ENCODE measurements at regions not wholly inside any gene's neighbourhood (a gene's known extent, or its start where the extent isn't known, plus 50 kb on each side); places are given as distances from the start of the nearest gene placed in this dataset.

DNA sequence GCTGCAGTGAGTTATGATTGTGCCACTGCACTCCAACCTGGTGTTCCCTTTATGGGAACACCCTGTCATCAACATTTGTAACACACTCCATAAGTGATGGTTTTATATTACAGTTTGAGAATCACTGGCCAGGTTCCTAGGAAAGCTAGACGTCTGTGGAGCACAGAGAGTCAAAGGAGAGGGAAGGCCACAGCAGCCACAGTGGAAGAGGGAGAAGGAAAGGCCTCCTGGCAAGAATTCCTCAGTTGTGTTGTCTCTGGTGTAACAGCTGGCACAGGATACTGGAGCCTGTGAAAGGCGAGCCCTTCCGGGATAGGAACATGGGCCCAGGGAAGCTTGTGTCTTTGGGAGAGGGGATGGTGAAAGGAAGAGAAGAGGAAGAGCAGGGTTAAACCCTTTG, 360.5 kb upstream of the PIK3C3 start:
- no peak overlapping the region for H2AFZ ChIP-seq (ENCODE audit: control insufficient read depth, low read depth, low read length)
- TF ChIP-seq LARP7 (IDR thresholded peaks at IDR 0.05) = no peak
- no peak for TF ChIP-seq NR2F1 (conservative IDR thresholded peaks at IDR 0.05)
- TF ChIP-seq RB1 (IDR thresholded peaks at IDR 0.05; ENCODE audit: borderline replicate concordance) = no peak
- TF ChIP-seq MLLT1 (IDR thresholded peaks at IDR 0.05) = no peak
- ATAC-seq (no peak), DNase-seq (ENCODE audit: low read depth, low spot score) (no peak), FAIRE-seq (no peak)
- no peaks in the 10 kb centered on the region for H3K9me3 ChIP-seq (replicated peaks; ENCODE audit: control insufficient read depth, insufficient read depth, low read length)
- H3K27me3 ChIP-seq (replicated peaks in 1 of 2; ENCODE audit: control insufficient read depth in 2 of 2, insufficient read depth in 2 of 2, low read length in 1 of 2) = no peaks in the 10 kb centered on the region
- RAD21 ChIA-PET (ENCODE audit: unreplicated experiment) = no interaction called here
- in situ Hi-C loops (cut with MboI) (no loop called here), intact Hi-C loops (cut with micrococcal nuclease; ENCODE audit: unreplicated experiment) (no loop called here)
- no peaks in the 10 kb centered on the region for H3K36me3 ChIP-seq (ENCODE audit: control insufficient read depth in 2 of 2, insufficient read depth in 2 of 2, low read length in 1 of 2)
- no peak overlapping the region for H3K4me2 ChIP-seq (ENCODE audit: control insufficient read depth, insufficient read depth)
- CTCF ChIA-PET = no interaction called here
- no peaks in the 10 kb centered on the region for H3K4me1 ChIP-seq (ENCODE audit: control insufficient read depth, insufficient read depth, low read length)
- no peak overlapping the region for H3K4me3 ChIP-seq
- 0% methylated on average over 3 of the region's 3 CpGs for WGBS (ENCODE audit: insufficient coverage, insufficient replicate concordance, low lambda C conversion rate, missing lambda C conversion rate)
- SMC1A ChIA-PET (ENCODE audit: uncharacterized antibody, unreplicated experiment) = no interaction called here
- H3K79me2 ChIP-seq (ENCODE audit: control insufficient read depth, insufficient read depth, low read length) = no peaks in the 10 kb centered on the region
- H4K20me1 ChIP-seq (ENCODE audit: control insufficient read depth, insufficient read depth) = no peaks in the 10 kb centered on the region
- POLR2A ChIA-PET = interaction anchor here (0.6 kb wide), 1 partner anchor 1476 kb away, joined by 9 read pairs; no protein-coding TSS in a partner anchor
- H3K27ac ChIP-seq (ENCODE audit: control insufficient read depth, insufficient read depth) = no peak overlapping the region
- no TSS peak for BruUV-seq (replicated peaks)
- no peak overlapping the region for H3K9ac ChIP-seq (ENCODE audit: control insufficient read depth, insufficient read depth, low read length)

DNA sequence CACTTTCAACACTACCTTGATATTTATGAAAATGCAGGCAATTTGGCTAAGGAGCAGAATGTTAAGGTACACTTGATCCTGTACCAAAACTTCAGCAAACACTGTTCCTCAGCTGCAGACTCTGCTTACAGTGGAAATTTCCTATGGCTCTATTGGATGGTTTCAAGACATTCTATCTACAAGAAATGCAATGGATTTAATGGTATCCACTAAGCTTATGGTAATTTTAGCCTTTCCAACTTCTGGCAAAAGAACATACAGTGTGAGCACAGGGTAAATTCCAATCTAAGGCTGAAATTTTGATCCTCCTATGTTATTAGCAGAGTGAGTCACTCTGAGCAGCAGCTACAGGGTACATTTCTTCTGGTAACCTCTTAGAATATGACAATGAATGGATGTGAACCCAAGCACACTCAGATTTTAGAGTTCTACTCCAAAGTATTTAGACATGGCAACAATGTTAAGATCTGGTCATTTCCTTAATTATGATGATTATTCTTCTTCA, 361.8 kb upstream of the PIK3C3 start:
- CTCF ChIA-PET = no interaction called here
- Histone ChIP-seq H4K20me1 (ENCODE audit: control insufficient read depth, insufficient read depth) (no peaks in the 10 kb centered on the region), H3K9me3 (replicated peaks; ENCODE audit: control insufficient read depth, insufficient read depth, low read length) (no peaks in the 10 kb centered on the region), H3K9ac (ENCODE audit: control insufficient read depth, insufficient read depth, low read length) (no peak overlapping the region), H3K27ac (ENCODE audit: control insufficient read depth, insufficient read depth) (no peak overlapping the region), H3K4me2 (ENCODE audit: control insufficient read depth, insufficient read depth) (no peak overlapping the region), H2AFZ (ENCODE audit: control insufficient read depth, low read depth, low read length) (no peak overlapping the region), H3K4me1 (ENCODE audit: control insufficient read depth, insufficient read depth, low read length) (no peaks in the 10 kb centered on the region), H3K4me3 (no peak overlapping the region), H3K36me3 (ENCODE audit: control insufficient read depth in 2 of 2, insufficient read depth in 2 of 2, low read length in 1 of 2) (no peaks in the 10 kb centered on the region), H3K79me2 (ENCODE audit: control insufficient read depth, insufficient read depth, low read length) (no peaks in the 10 kb centered on the region), H3K27me3 (replicated peaks in 1 of 2; ENCODE audit: control insufficient read depth in 2 of 2, insufficient read depth in 2 of 2, low read length in 1 of 2) (no peaks in the 10 kb centered on the region)
- FAIRE-seq (no peak), ATAC-seq (no peak), DNase-seq (ENCODE audit: low read depth, low spot score) (no peak)
- BruUV-seq (replicated peaks) = no TSS peak
- SMC1A ChIA-PET (ENCODE audit: uncharacterized antibody, unreplicated experiment) = no interaction called here
- TF ChIP-seq HCFC1 (IDR thresholded peaks at IDR 0.05; ENCODE audit: low read length) = no peak
- TF ChIP-seq RELA (IDR thresholded peaks at IDR 0.05; ENCODE audit: borderline replicate concordance, partially characterized antibody) = no peak
- TF ChIP-seq POLR2AphosphoS2 (IDR thresholded peaks at IDR 0.05; ENCODE audit: low read depth, low read length) = no peak
- no peak for TF ChIP-seq NFIC (IDR thresholded peaks at IDR 0.05; ENCODE audit: low read depth, low read length)
- RAD21 ChIA-PET (ENCODE audit: unreplicated experiment) = no interaction called here
- POLR2A ChIA-PET = no interaction called here
- in situ Hi-C loops (cut with MboI) (no loop called here), intact Hi-C loops (cut with micrococcal nuclease; ENCODE audit: unreplicated experiment) (no loop called here)

Measured in GM12878 (cell line).